Erythroblast (primary cell): ENCODE measurements at regions not wholly inside any gene's neighbourhood (a gene's known extent, or its start where the extent isn't known, plus 50 kb on each side); places are given as distances from the start of the nearest gene placed in this dataset.

ENCODE experiments used
- GATA1 ChIP-seq: IDR thresholded peaks from 2 replicates; pipeline ENCODE4 v1.6.1; 2011; ENCODE audit warnings: low read depth, mild to moderate bottlenecking, control low read depth, low read length, moderate library complexity
- POLR2A ChIP-seq: IDR thresholded peaks from 2 replicates; pipeline ENCODE4 v1.6.1; 2011; ENCODE audit warnings: mild to moderate bottlenecking, low read length

GRCh38 chr14:53325176-53325806 lies 172.2 kb upstream of the DDHD1 start:
- TF ChIP-seq POLR2A: no peak
- TF ChIP-seq GATA1: no peak
